Heart left ventricle (tissue), 16 donors: ENCODE measurements at regions not wholly inside any gene's neighbourhood (a gene's known extent, or its start where the extent isn't known, plus 50 kb on each side); places are given as distances from the start of the nearest gene placed in this dataset.

Source experiments
- ATAC-seq, 4 donors: fragments of 200-7000 bp; cut with Tn5 transposase; one replicate each; pipeline ENCODE4 v1.9.1; 2020 to 2022; ENCODE audit warnings: moderate library complexity in 4 of 4, mild to moderate bottlenecking in 3 of 4, moderate number of reproducible peaks in 1 of 4
- DNase-seq, 5 donors: peaks; one replicate each; pipeline ENCODE4 v3.0.0-alpha.2; 2020
- H3K27ac ChIP-seq, 12 donors: fragments of 200-600 bp; sonication (generic) in 4 of 12; one replicate each; pipeline versions ENCODE4 v1.5.0 to v1.8.0; 2016 to 2022; ENCODE audit warnings: mild to moderate bottlenecking in 2 of 12
- H3K27me3 ChIP-seq, 9 donors: fragments of 200-600 bp; sonication (generic) in 2 of 9; one replicate each; pipeline versions ENCODE4 v1.5.1 to v1.8.0; 2016 to 2022; ENCODE audit warnings: mild to moderate bottlenecking in 3 of 9
- H3K36me3 ChIP-seq, 9 donors: fragments of 200-600 bp; sonication (generic) in 2 of 9; one replicate each; pipeline versions ENCODE4 v1.5.0 to v1.8.0; 2018 to 2022; ENCODE audit warnings: mild to moderate bottlenecking in 2 of 9
- H3K4me1 ChIP-seq, 12 donors: fragments of 200-600 bp; sonication (generic) in 4 of 12; one replicate each; pipeline versions ENCODE4 v1.5.0 to v1.8.0; 2016 to 2022; ENCODE audit warnings: mild to moderate bottlenecking in 3 of 12
- H3K4me3 ChIP-seq, 12 donors: fragments of 200-600 bp; sonication (generic) in 4 of 12; one replicate each; pipeline versions ENCODE4 v1.5.0 to v1.8.0; 2017 to 2022; ENCODE audit warnings: mild to moderate bottlenecking in 9 of 12, moderate library complexity in 4 of 12
- H3K9me3 ChIP-seq, 12 donors: fragments of 200-600 bp; sonication (generic) in 4 of 12; one replicate each; pipeline versions ENCODE4 v1.5.0 to v1.8.0; 2016 to 2022; ENCODE audit warnings: mild to moderate bottlenecking in 1 of 12
- CTCF ChIP-seq, 12 donors: fragments of 200-600 bp; sonication (generic) in 4 of 12; IDR thresholded peaks; one replicate each; pipeline versions ENCODE4 v1.5.0 to v1.8.0; 2018 to 2022; ENCODE audit warnings: antibody characterized with exemption in 12 of 12, mild to moderate bottlenecking in 5 of 12
- POLR2A ChIP-seq, 2 donors: fragments of 450-650 bp; IDR thresholded peaks; one replicate each; pipeline ENCODE4 v1.6.1; 2017; ENCODE audit warnings: antibody characterized with exemption in 2 of 2, mild to moderate bottlenecking in 2 of 2, moderate library complexity in 2 of 2
- WGBS, 4 donors: extraction: QIAGEN DNeasy Blood & Tissue Kit in 2 of 4; methylation state at CpG; one replicate each; pipeline versions ENCODE4 v1.1.5 to v1.1.7; 2013 to 2018; 5-methylcytosine and 5-hydroxymethylcytosine counted together
- intact Hi-C, 10 donors: fragments of 100-400 bp; cut with DNase I; formaldehyde crosslinking; loops; one replicate each; pipeline versions ENCODE4 v1.11.1 to v1.14.2; 2022
- donor health status: ischemic (EF 13 %, LVEDD 7.1; RV severe dilation, severe dysfunction).
- donor health status: healthy with polysubstance abuse.
- donor health status: DM: no; HTN: yes; CAD: no.
- donor health status: DM: no; HTN: no; CAD: no.
- donor health status: ischemic (EF 25% LVEDD 6.9; RV normal size, moderate dysfunction).
- donor health status: ischemic (EF 25% LVEDD 5.7; RV mildly dilated, moderate dysfunction).
- donor health status: healthy.
- donor health status: DM: yes; HTN: yes; CAD: no.
- donor health status: ischemic (EF 35%, LVEDD 5.7; RV mildly dilated, moderate dysfunction).
- donor health status: nonischemic (EF 11% LVEDD 7.7; RV severe dilation, severe dysfunction).
- donor health status: DM: yes; HTN: yes; CAD: no.
- donor health status: PGD.
- donor health status: ischemic (EF 29% LVEDD 5.4; RV normal size, mild dysfunction).
- donor health status: nonischemic (EF 23%, LVEDD 6.1; RV moderate dilation, normal function).

DNA sequence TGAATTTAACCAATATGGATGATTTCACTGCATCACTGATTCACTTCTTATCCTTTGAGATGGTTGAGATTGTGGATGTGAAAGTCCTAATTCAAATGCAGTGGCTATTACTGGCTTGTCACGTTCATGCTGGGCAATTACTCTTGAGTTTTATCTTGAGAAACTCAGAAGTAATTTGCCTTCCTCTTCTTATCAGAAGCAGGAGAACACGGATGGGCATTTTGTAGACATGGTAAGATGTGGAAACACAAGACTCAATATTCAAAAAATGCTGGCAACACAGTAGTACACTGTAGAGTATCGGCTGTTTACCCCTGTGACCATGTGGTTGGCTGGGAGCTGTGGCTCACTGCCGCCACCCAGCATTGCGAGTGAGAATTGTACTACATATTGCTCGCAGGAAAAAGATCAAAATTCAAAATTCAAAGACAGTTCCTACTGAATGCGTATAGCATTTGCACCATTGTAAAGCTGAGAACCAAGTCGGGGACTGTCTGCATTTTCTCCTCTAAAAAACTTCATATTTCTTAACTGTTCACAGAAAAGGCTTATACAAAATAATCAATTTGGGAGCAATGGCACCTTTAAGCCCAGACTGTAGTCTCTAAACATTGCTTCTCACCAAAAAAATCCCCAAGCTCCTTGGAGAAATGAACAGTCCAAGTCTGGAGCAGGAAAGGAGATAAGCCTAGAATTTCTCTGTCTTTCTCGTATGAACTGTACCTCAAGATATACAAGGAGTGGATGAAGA is 61.9 kb upstream of the ELOVL5 start:
- no peaks in the 10 kb centered on the region for H3K9me3 ChIP-seq
- peak; percentile 23 to 68 (median 39) for DNase-seq
- H3K27ac ChIP-seq: no peak overlapping the region
- no peaks in the 10 kb centered on the region for H3K36me3 ChIP-seq
- H3K4me1 ChIP-seq: peaks cover 0 to 5% (median 0%) of the 10 kb centered on the region in 12 donors
- ATAC-seq: peak; percentile 75 to 90 (median 84)
- intact Hi-C loops: loop anchor here (1.0 to 10.0 kb wide), 10 partner anchors 64 to 238 kb away; no protein-coding TSS in a partner anchor
- 44 to 56% (median 52%) methylated on average over 9 of the region's 9 CpGs for WGBS, 4 donors
- H3K4me3 ChIP-seq: no peak overlapping the region
- H3K27me3 ChIP-seq: no peaks in the 10 kb centered on the region
- TF ChIP-seq POLR2A (IDR thresholded peaks at IDR 0.05) (no peak), CTCF (IDR thresholded peaks at IDR 0.05) (peak; percentile 52 to 82 (median 70))

DNA sequence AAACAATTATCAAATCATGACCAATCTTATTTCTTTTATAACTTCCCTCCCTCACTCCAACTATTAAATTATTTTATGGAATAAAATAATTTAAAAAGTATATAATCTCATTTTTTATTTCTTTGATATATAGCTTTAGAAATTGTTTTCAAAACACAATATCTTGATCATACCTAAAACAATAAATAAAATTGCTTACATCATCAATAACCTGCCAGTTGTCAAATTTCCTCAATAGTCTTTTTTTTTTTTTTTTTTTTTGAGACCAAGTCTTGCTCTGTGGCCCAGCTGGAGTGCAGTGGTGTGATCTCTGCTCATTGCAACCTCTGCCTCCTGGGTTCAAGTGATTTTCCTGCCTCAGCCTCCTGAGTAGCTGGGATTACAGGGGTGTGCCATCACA is 60.1 kb upstream of the ELOVL5 start:
- H3K27ac ChIP-seq: no peak overlapping the region
- H3K27me3 ChIP-seq: no peaks in the 10 kb centered on the region
- no peaks in the 10 kb centered on the region for H3K9me3 ChIP-seq
- DNase-seq: no peak
- peaks cover 0 to 5% (median 0%) of the 10 kb centered on the region in 12 donors for H3K4me1 ChIP-seq
- TF ChIP-seq POLR2A (IDR thresholded peaks at IDR 0.05) (no peak), CTCF (IDR thresholded peaks at IDR 0.05) (no peak)
- H3K4me3 ChIP-seq: no peak overlapping the region
- no peak for ATAC-seq
- intact Hi-C loops: no loop called here
- no peaks in the 10 kb centered on the region for H3K36me3 ChIP-seq

DNA sequence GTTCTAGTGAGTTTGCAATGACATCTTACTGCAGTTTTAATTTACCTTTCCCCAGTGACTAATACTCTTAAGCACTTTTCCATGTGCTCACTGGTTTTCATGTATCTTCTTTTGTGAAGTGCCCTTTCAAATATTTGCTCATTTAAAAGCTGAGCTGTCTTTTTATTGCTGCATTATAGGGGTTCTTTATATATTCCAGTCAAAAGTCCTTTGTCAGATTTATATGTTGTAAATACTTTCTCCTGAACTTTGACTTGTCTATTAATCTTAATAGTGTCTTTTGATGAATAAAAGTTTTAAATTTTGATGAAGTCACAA is 50.2 kb upstream of the ELOVL5 start:
- Histone ChIP-seq H3K9me3 (no peaks in the 10 kb centered on the region), H3K4me1 (no peaks in the 10 kb centered on the region), H3K27me3 (no peaks in the 10 kb centered on the region), H3K4me3 (no peak overlapping the region), H3K27ac (no peak overlapping the region), H3K36me3 (no peaks in the 10 kb centered on the region)
- no peak for DNase-seq
- no peak for ATAC-seq
- intact Hi-C loops: no loop called here
- TF ChIP-seq POLR2A (IDR thresholded peaks at IDR 0.05) (no peak), CTCF (IDR thresholded peaks at IDR 0.05) (no peak)

DNA sequence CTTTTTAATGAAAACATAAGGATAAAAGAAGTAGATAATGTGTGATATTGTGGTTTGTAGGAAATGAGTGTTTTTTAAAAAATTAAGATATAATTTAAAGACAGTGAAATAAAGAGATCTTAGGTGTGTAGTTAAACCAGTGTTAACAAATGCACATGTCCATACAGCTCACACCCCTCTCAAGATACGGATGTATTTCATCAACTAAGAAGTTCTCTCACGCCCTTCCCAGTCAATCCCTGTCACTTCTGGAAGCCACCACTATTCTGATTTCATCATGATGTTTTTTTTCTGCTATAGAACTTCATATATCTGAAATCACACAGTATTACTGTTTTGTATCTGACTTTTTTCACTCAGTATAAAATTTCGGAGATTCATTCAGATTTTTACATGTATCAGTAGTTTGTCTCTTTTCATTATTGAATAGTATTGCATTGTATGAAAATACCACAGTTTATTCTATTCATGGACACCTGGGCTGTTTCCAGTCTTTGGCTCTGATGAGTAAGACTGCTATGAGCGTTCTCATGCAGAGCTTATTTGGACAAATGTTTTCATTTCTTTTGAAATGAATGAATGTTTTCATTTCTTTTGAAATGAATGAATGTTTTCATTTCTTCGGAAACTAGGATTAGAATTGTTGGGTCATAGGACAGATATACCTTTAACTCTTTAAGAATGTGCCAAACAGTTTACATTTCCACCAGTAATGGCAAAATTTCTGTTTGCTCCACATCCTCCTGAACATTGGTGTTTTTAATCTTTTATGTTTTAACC is 49.7 kb upstream of the ELOVL5 start:
- TF ChIP-seq CTCF (IDR thresholded peaks at IDR 0.05) (no peak), POLR2A (IDR thresholded peaks at IDR 0.05) (no peak)
- 84 to 89% (median 87%) methylated on average over 5 of the region's 5 CpGs for WGBS, 4 donors
- no peaks in the 10 kb centered on the region for H3K27me3 ChIP-seq
- no peak overlapping the region for H3K27ac ChIP-seq
- intact Hi-C loops: no loop called here
- ATAC-seq: no peak
- no peaks in the 10 kb centered on the region for H3K36me3 ChIP-seq
- H3K4me3 ChIP-seq: no peak overlapping the region
- H3K9me3 ChIP-seq: no peaks in the 10 kb centered on the region
- no peaks in the 10 kb centered on the region for H3K4me1 ChIP-seq
- DNase-seq: no peak
